SU-DHL-6 (cell line): ENCODE measurements at regions not wholly inside any gene's neighbourhood (a gene's known extent, or its start where the extent isn't known, plus 50 kb on each side); places are given as distances from the start of the nearest gene placed in this dataset.

Source experiments
- H2AFZ ChIP-seq: fragments of 200-600 bp; sonication (generic); 2 replicates; pipeline ENCODE4 v1.6.1; 2014; ENCODE audit warnings: low read depth, mild to moderate bottlenecking, moderate library complexity, mixed read lengths, antibody characterized with exemption, low read length; ENCODE audit not compliant: severe bottlenecking
- H3F3A ChIP-seq: fragments of 200-600 bp; shearing (Covaris generic); 2 replicates; pipeline ENCODE4 v1.6.0; 2016; ENCODE audit warnings: antibody characterized with exemption, mild to moderate bottlenecking; ENCODE audit not compliant: insufficient read depth
- H3K27ac ChIP-seq: fragments of 200-600 bp; sonication (generic); 2 replicates; pipeline ENCODE4 v1.5.1; 2016; ENCODE audit warnings: low read depth, mild to moderate bottlenecking, low read length, moderate library complexity, mixed read lengths
- H3K27me3 ChIP-seq: fragments of 200-600 bp; sonication (generic), shearing (Covaris generic); 2 replicates; pipeline ENCODE4 v1.6.0; 2014; ENCODE audit warnings: mild to moderate bottlenecking, low read length
- H3K36me3 ChIP-seq: fragments of 200-600 bp; sonication (generic); 2 replicates; pipeline ENCODE4 v1.6.1; 2014; ENCODE audit warnings: mild to moderate bottlenecking, low read length, mixed read lengths
- H3K4me2 ChIP-seq: fragments of 300-600, 200-600 bp; shearing (Covaris generic), sonication (generic); 2 replicates; pipeline ENCODE4 v1.6.0; 2014; ENCODE audit warnings: low read length, low read depth, mild to moderate bottlenecking; ENCODE audit not compliant: poor library complexity, severe bottlenecking
- H3K4me3 ChIP-seq: fragments of 200-600 bp; sonication (generic); 2 replicates; pipeline ENCODE4 v1.5.1; 2014; ENCODE audit warnings: antibody characterized with exemption, low read length, mild to moderate bottlenecking, mixed read lengths; ENCODE audit not compliant: insufficient read depth, poor library complexity, severe bottlenecking
- H3K79me2 ChIP-seq: fragments of 200-600 bp; sonication (generic); 2 replicates; pipeline ENCODE4 v1.6.1; 2014; ENCODE audit warnings: mild to moderate bottlenecking, low read length, moderate library complexity; ENCODE audit not compliant: insufficient read depth
- H3K9ac ChIP-seq: fragments of 200-600 bp; sonication (generic); 2 replicates; pipeline ENCODE4 v1.7.0; 2014; ENCODE audit warnings: mild to moderate bottlenecking, low read length
- H3K9me2 ChIP-seq: fragments of 200-600 bp; sonication (generic); replicated peaks from 2 replicates; pipeline ENCODE4 v1.6.1; 2014; ENCODE audit warnings: low read length; ENCODE audit not compliant: insufficient read depth
- H3K9me3 ChIP-seq: fragments of 200-600 bp; sonication (generic); 2 replicates; pipeline ENCODE4 v1.6.1; 2014; ENCODE audit warnings: low read length, mixed read lengths; ENCODE audit not compliant: insufficient read depth
- H4K20me1 ChIP-seq: fragments of 200-600 bp; sonication (generic); 2 replicates; pipeline ENCODE4 v1.6.1; 2014; ENCODE audit warnings: low read depth, mild to moderate bottlenecking, antibody characterized with exemption, low read length, moderate library complexity, mixed read lengths
- EZH2phosphoT487 ChIP-seq: fragments of 200-600 bp; sonication (generic), shearing (Covaris generic); conservative IDR thresholded peaks from 2 replicates; pipeline ENCODE4 v1.6.1; 2018; ENCODE audit warnings: mild to moderate bottlenecking, antibody characterized with exemption, low read length, moderate library complexity, mixed read lengths
- TF ChIP-seq, protein P1 (sequence below): fragments of 200-600 bp; sonication (generic); IDR thresholded peaks from one replicate; pipeline ENCODE4 v1.5.1; 2017; ENCODE audit warnings: antibody characterized with exemption, mild to moderate bottlenecking, low read length, moderate library complexity; ENCODE audit not compliant: insufficient read depth, poor library complexity, severe bottlenecking

DNA sequence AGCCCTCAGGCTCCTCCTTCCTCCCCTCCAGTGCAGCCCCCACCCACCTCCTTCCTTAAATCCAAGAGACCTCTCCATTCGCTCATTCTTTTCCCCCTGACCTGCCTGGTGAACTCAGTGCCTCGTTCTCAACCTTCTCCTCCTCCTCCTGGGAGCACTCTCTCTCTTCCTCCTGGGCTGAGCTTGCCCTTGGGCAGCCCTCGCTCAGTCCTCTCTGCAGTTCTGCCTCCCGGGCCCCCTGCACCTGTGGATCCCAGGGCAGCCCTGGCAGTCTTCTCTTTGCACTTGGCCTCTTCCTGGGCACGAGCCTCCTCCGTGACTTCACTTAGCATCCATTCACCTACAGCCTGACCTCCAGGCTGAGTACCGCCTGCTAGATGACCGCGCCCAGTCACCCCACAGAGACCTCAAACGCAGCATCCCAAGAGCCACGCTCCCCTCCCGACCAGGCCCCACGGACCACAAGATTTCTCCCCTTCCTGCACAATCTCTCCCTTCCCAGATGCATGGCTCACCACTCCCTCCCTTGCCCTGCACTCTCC, 58.9 kb upstream of the ID2 start:
- Histone ChIP-seq H3K9ac (no peak overlapping the region), H3K27ac (no peak overlapping the region), H2AFZ (no peak overlapping the region)

DNA sequence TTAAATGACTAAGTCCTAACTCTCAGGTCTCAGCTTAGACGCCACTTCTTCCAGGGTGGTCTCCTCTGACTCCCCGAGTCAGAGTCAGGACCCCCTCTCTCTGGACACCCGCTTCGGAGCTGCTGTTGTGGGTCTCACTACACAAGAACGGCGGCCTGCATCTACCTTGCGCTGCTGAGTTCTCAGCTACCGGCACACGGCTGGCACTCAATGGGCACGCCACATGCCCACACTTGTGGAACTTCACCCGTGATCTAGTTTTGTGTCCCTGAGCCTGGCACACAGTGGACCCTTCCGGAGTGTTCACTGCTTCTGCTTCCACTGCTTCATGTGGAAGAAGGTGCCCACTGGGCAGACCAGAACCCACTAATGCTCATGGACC, 58.3 kb upstream of the ID2 start:
- Histone ChIP-seq H3K4me2 (no peak overlapping the region), H3K9me3 (no peaks in the 10 kb centered on the region), H3K27me3 (no peaks in the 10 kb centered on the region), H3K36me3 (no peaks in the 10 kb centered on the region), H2AFZ (no peak overlapping the region), H4K20me1 (no peaks in the 10 kb centered on the region), H3K79me2 (no peaks in the 10 kb centered on the region), H3K4me3 (no peak overlapping the region), H3K9ac (no peak overlapping the region), H3F3A (no peaks in the 10 kb centered on the region), H3K9me2 (no peaks in the 10 kb centered on the region), H3K27ac (no peak overlapping the region)
- TF ChIP-seq EZH2phosphoT487, result no peak
- TF ChIP-seq, protein P1, sequence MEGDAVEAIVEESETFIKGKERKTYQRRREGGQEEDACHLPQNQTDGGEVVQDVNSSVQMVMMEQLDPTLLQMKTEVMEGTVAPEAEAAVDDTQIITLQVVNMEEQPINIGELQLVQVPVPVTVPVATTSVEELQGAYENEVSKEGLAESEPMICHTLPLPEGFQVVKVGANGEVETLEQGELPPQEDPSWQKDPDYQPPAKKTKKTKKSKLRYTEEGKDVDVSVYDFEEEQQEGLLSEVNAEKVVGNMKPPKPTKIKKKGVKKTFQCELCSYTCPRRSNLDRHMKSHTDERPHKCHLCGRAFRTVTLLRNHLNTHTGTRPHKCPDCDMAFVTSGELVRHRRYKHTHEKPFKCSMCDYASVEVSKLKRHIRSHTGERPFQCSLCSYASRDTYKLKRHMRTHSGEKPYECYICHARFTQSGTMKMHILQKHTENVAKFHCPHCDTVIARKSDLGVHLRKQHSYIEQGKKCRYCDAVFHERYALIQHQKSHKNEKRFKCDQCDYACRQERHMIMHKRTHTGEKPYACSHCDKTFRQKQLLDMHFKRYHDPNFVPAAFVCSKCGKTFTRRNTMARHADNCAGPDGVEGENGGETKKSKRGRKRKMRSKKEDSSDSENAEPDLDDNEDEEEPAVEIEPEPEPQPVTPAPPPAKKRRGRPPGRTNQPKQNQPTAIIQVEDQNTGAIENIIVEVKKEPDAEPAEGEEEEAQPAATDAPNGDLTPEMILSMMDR, result no peak

More for the DNA sequence above, 58.9 kb upstream of the ID2 start:
- Histone ChIP-seq H3K79me2 (no peaks in the 10 kb centered on the region), H3K9me3 (no peaks in the 10 kb centered on the region), H3K9me2 (no peaks in the 10 kb centered on the region), H3K4me2 (no peak overlapping the region), H4K20me1 (no peaks in the 10 kb centered on the region), H3K36me3 (no peaks in the 10 kb centered on the region), H3F3A (no peaks in the 10 kb centered on the region), H3K4me3 (no peak overlapping the region), H3K27me3 (no peaks in the 10 kb centered on the region)
- TF ChIP-seq, protein P1, result no peak
- TF ChIP-seq EZH2phosphoT487, result no peak

DNA sequence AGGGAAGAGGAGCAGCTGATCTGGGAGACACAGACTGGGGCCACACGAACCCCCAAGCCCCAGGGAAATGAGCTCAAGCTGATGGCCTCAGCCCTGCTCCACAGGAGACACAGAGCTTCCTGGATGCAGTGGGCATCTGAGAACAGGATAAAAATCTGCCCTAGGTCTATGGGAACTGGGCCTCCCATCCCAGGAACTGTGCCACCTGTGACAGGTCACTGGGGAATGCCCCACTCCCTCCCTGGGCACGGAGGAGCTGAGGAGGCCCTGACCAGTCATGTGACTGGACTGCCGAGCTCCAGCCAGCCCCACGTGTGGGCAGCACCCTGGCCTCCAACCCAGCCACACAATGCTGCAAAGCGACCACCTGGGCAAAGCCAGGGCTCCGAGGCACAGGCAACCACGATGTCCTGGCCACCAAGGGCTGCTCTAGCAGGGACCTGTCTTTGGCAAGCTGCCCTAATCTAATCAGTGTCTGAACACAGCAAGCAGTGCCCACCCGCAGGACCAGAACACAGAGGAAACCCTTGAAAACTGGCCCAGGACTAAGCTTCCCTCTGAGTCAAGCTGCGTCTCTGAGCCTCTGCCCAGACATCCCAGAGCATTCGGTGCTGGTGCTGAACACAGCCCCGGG, 57.8 kb upstream of the ID2 start:
- Histone ChIP-seq H4K20me1 (no peaks in the 10 kb centered on the region), H3K9ac (no peak overlapping the region), H3K36me3 (no peaks in the 10 kb centered on the region), H3K9me3 (no peaks in the 10 kb centered on the region), H3K79me2 (no peaks in the 10 kb centered on the region), H3K4me3 (no peak overlapping the region), H3F3A (no peaks in the 10 kb centered on the region), H3K27me3 (no peaks in the 10 kb centered on the region), H3K4me2 (no peak overlapping the region), H3K9me2 (no peaks in the 10 kb centered on the region), H3K27ac (no peak overlapping the region), H2AFZ (no peak overlapping the region)
- no peak for TF ChIP-seq EZH2phosphoT487
- TF ChIP-seq, protein P1, result no peak
